ENCODE measurements at regions not wholly inside any gene's neighbourhood (a gene's known extent, or its start where the extent isn't known, plus 50 kb on each side); places are given as distances from the start of the nearest gene placed in this dataset.
"Not testable (repeated sequence)": the region's sequence is repeated elsewhere in the genome, so short reads cannot be mapped to it uniquely, and the experiment has no call there.

DNA sequence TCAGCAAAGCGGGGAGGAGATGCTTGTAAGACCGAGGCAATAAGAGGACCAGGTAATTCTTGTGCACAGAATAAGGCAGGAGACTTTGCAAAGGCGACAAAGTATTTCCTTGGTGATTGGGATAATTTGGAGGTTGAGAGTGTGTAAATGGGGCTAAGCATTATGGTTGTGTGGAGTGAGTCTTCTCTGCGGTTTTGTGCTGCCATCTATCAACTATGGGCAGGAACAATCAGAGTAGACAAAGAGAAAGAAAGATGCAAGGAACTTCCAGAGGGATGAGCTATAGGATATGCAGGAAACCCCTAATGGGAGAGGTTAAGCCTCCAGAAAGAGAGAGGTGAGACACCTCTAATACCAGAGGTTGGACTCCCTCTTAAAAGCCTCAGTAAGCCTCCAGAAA is 339.8 kb downstream of the PAPSS1 start:
- Histone ChIP-seq H3K27me3 (ENCODE audit: low read length) (no peaks in the 10 kb centered on the region), H3K9ac (ENCODE audit: low read length) (no peak overlapping the region), H3K4me1 (ENCODE audit: low read length) (no peaks in the 10 kb centered on the region), H2AFZ (ENCODE audit: low read length) (no peak overlapping the region), H3K9me3 (ENCODE audit: low read length) (no peaks in the 10 kb centered on the region), H3K9me2 (replicated peaks; ENCODE audit: insufficient read depth, low read length) (no peaks in the 10 kb centered on the region; the same call in 1 of the 2 replicates), H3K4me2 (ENCODE audit: low read depth, low read length, poor library complexity, severe bottlenecking) (no peak overlapping the region), H3K4me3 (ENCODE audit: low read length) (no peak overlapping the region), H4K20me1 (ENCODE audit: insufficient read depth, low read depth, low read length) (no peaks in the 10 kb centered on the region), H3K27ac (ENCODE audit: low read length) (no peak overlapping the region), H3K36me3 (ENCODE audit: insufficient read depth, low read length) (no peaks in the 10 kb centered on the region), H3K79me2 (ENCODE audit: low read length) (no peaks in the 10 kb centered on the region)
- DNase-seq, result no peak

DNA sequence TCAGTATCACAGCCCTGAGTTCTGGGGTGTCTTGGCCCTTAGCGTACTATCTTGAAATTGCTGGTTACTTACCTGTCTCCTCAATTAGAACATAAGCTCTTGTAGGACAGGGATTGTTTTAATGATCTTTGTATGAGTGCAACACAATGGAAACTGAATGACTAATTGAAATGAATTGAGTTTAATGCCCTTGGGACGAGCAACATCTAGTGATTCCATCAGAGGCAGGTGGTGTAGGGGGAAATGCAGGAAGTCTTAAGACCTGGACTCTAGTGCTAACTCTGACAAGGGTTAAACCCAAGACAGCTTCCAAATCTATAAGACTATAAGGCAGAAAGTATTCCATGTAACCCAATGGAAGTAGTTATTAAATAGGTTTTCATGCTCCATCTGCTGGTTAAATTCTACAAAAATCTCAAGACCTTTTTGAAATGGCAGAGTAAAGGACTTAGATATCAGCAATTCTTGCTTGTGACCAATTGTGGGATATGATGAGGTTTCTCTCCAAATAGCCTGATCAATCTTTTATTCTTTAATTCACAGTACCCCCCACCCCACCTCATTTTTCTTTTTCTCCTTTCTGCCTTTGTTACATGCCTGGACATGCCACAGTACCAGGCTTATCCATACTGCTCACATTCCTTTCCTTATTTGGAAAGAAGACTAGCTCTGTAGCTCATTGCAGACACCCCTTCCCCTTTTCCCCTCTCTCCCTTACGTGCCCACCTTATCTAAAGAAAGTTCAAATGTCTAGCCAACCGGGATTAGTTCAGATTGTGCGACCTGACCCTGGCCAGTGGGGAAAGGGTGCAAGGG is 340.8 kb downstream of the PAPSS1 start:
- Histone ChIP-seq H3K27ac (ENCODE audit: low read length) (no peak overlapping the region), H4K20me1 (ENCODE audit: insufficient read depth, low read depth, low read length) (no peaks in the 10 kb centered on the region), H2AFZ (ENCODE audit: low read length) (no peak overlapping the region), H3K4me2 (ENCODE audit: low read depth, low read length, poor library complexity, severe bottlenecking) (no peak overlapping the region), H3K9ac (ENCODE audit: low read length) (no peak overlapping the region), H3K27me3 (ENCODE audit: low read length) (no peaks in the 10 kb centered on the region), H3K79me2 (ENCODE audit: low read length) (no peaks in the 10 kb centered on the region), H3K9me2 (replicated peaks; ENCODE audit: insufficient read depth, low read length) (no peaks in the 10 kb centered on the region), H3K36me3 (ENCODE audit: insufficient read depth, low read length) (no peaks in the 10 kb centered on the region), H3K4me3 (ENCODE audit: low read length) (no peak overlapping the region), H3K4me1 (ENCODE audit: low read length) (no peaks in the 10 kb centered on the region), H3K9me3 (ENCODE audit: low read length) (no peaks in the 10 kb centered on the region)
- DNase-seq, result no peak

DNA sequence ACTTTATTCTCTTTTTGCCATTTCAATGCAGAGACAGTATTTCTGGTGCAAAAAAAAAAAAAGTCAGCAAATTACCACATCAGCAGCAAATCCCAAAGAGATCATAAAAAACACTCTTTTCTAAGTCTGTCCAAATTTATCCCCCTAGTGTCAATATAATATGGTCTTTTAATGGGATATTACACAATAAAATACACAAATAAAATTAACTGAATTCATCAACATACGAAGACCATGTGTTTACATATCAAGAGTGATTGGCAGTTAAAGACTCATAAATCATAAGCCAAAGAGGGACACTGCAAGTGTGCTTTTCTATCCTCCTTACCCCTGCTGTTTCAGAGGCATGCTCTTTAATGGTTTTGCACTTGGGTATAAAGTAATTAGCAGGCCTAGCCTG is 340.2 kb upstream of the DKK2 start:
- H3K4me2 ChIP-seq (ENCODE audit: low read depth, low read length, poor library complexity, severe bottlenecking), result no peak overlapping the region
- no peaks in the 10 kb centered on the region for H3K27me3 ChIP-seq (ENCODE audit: low read length)
- H3K9me3 ChIP-seq (ENCODE audit: low read length), result no peaks in the 10 kb centered on the region
- no peaks in the 10 kb centered on the region for H3K36me3 ChIP-seq (ENCODE audit: insufficient read depth, low read length)
- H3K4me1 ChIP-seq (ENCODE audit: low read length), result no peaks in the 10 kb centered on the region
- DNase-seq, result no peak
- no peaks in the 10 kb centered on the region for H4K20me1 ChIP-seq (ENCODE audit: insufficient read depth, low read depth, low read length)
- no peak overlapping the region for H3K4me3 ChIP-seq (ENCODE audit: low read length)
- no peak overlapping the region for H3K27ac ChIP-seq (ENCODE audit: low read length)
- H3K9ac ChIP-seq (ENCODE audit: low read length), result no peak overlapping the region
- no peaks in the 10 kb centered on the region for H3K79me2 ChIP-seq (ENCODE audit: low read length)
- H2AFZ ChIP-seq (ENCODE audit: low read length), result no peak overlapping the region
- H3K9me2 ChIP-seq (replicated peaks; ENCODE audit: insufficient read depth, low read length), result no peaks in the 10 kb centered on the region

GRCh38 chr4:107366900-107367299 is 330.8 kb upstream of the DKK2 start:
- no peak overlapping the region for H3K27ac ChIP-seq (ENCODE audit: low read length)
- no peak overlapping the region for H3K9ac ChIP-seq (ENCODE audit: low read length)
- no peak for DNase-seq
- no peak overlapping the region for H3K4me3 ChIP-seq (ENCODE audit: low read length)
- H3K9me2 ChIP-seq (replicated peaks; ENCODE audit: insufficient read depth, low read length), result no peaks in the 10 kb centered on the region
- H3K4me1 ChIP-seq (ENCODE audit: low read length), result no peaks in the 10 kb centered on the region
- H3K27me3 ChIP-seq (ENCODE audit: low read length), result no peaks in the 10 kb centered on the region
- no peaks in the 10 kb centered on the region for H4K20me1 ChIP-seq (ENCODE audit: insufficient read depth, low read depth, low read length)
- no peak overlapping the region for H2AFZ ChIP-seq (ENCODE audit: low read length)
- no peaks in the 10 kb centered on the region for H3K79me2 ChIP-seq (ENCODE audit: low read length)
- no peak overlapping the region for H3K4me2 ChIP-seq (ENCODE audit: low read depth, low read length, poor library complexity, severe bottlenecking)
- H3K36me3 ChIP-seq (ENCODE audit: insufficient read depth, low read length), result no peaks in the 10 kb centered on the region
- no peaks in the 10 kb centered on the region for H3K9me3 ChIP-seq (ENCODE audit: low read length)

DNA sequence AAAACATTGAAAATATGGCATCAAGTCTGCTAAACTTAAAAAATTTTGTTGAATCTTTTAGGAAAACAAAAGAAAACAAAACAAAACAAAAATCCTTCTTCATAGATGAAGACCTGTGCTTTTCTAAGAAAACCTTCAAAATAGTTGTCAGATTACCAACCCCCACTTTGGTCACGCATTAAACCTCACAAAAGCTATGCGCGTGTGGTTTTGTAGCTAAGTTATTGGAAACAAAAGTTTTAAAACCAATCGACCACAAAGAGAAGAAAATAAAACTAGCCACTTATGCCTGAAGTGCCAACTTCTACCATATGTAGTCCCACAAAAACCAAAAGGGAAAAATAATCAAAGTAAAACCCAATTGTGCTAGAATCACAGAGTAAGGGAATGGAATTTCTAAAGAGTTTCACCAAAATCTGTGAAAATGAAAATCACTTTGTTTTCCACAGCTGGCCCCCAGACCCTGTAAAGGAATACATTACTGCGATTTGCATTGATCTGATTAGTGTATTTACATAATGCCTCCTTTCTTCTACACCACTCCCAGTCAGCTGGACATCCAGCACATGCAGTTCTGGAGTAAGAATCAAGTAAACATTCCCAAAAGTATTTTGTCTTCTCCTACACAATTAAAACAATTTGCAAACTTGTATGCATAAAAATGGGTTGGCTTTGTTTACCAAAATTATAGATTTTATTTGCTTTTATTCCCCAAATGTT is 330.1 kb upstream of the DKK2 start:
- Histone ChIP-seq H3K4me1 (ENCODE audit: low read length) (no peaks in the 10 kb centered on the region), H3K79me2 (ENCODE audit: low read length) (no peaks in the 10 kb centered on the region), H3K36me3 (ENCODE audit: insufficient read depth, low read length) (no peaks in the 10 kb centered on the region), H3K9me3 (ENCODE audit: low read length) (no peaks in the 10 kb centered on the region), H3K27me3 (ENCODE audit: low read length) (no peaks in the 10 kb centered on the region), H3K4me3 (ENCODE audit: low read length) (no peak overlapping the region), H3K9me2 (replicated peaks; ENCODE audit: insufficient read depth, low read length) (no peaks in the 10 kb centered on the region), H3K9ac (ENCODE audit: low read length) (no peak overlapping the region), H4K20me1 (ENCODE audit: insufficient read depth, low read depth, low read length) (no peaks in the 10 kb centered on the region), H2AFZ (ENCODE audit: low read length) (no peak overlapping the region), H3K27ac (ENCODE audit: low read length) (no peak overlapping the region), H3K4me2 (ENCODE audit: low read depth, low read length, poor library complexity, severe bottlenecking) (no peak overlapping the region)
- DNase-seq, result no peak

- Histone ChIP-seq H3K79me2 (ENCODE audit: low read length) (no peaks in the 10 kb centered on the region), H4K20me1 (ENCODE audit: insufficient read depth, low read depth, low read length) (no peaks in the 10 kb centered on the region), H3K9me2 (replicated peaks; ENCODE audit: insufficient read depth, low read length) (no peaks in the 10 kb centered on the region), H2AFZ (ENCODE audit: low read length) (no peak overlapping the region), H3K9me3 (ENCODE audit: low read length) (no peaks in the 10 kb centered on the region), H3K4me2 (ENCODE audit: low read depth, low read length, poor library complexity, severe bottlenecking) (no peak overlapping the region), H3K27me3 (ENCODE audit: low read length) (no peaks in the 10 kb centered on the region), H3K36me3 (ENCODE audit: insufficient read depth, low read length) (no peaks in the 10 kb centered on the region), H3K27ac (ENCODE audit: low read length) (no peak overlapping the region), H3K4me3 (ENCODE audit: low read length) (no peak overlapping the region), H3K9ac (ENCODE audit: low read length) (no peak overlapping the region), H3K4me1 (ENCODE audit: low read length) (no peaks in the 10 kb centered on the region)
- DNase-seq, result no peak
These were observed 327.0 kb upstream of the DKK2 start for GRCh38 chr4:107363125-107363524.

DNA sequence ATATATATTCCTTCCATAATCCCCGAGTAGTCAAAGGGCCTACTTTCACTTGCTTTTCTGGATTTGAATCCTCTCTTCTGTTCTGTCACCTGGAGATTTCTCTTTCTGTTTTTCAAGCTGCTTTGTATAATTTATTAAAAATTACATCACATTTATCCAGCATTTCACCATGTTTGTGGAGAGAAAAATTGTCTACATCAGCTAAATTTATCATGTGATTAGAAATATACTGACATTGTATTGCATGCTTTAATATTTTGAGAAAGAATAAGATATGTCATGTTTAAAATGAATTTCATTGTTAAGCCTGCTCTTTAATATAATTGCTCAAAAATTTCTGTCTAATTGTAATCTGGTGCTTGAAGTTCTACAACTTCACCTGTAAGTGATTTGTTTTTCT is 323.1 kb upstream of the DKK2 start:
- Histone ChIP-seq H3K9me2 (replicated peaks; ENCODE audit: insufficient read depth, low read length) (no peaks in the 10 kb centered on the region), H3K27me3 (ENCODE audit: low read length) (no peaks in the 10 kb centered on the region), H3K79me2 (ENCODE audit: low read length) (no peaks in the 10 kb centered on the region), H2AFZ (ENCODE audit: low read length) (no peak overlapping the region), H3K4me2 (ENCODE audit: low read depth, low read length, poor library complexity, severe bottlenecking) (no peak overlapping the region), H3K9ac (ENCODE audit: low read length) (no peak overlapping the region), H3K9me3 (ENCODE audit: low read length) (no peaks in the 10 kb centered on the region), H3K4me3 (ENCODE audit: low read length) (no peak overlapping the region), H3K36me3 (ENCODE audit: insufficient read depth, low read length) (no peaks in the 10 kb centered on the region), H4K20me1 (ENCODE audit: insufficient read depth, low read depth, low read length) (no peaks in the 10 kb centered on the region), H3K4me1 (ENCODE audit: low read length) (no peaks in the 10 kb centered on the region), H3K27ac (ENCODE audit: low read length) (no peak overlapping the region)
- DNase-seq, result no peak

GRCh38 chr4:107354304-107354703 is 318.2 kb upstream of the DKK2 start:
- not testable (repeated sequence) for H3K4me2 ChIP-seq (ENCODE audit: low read depth, low read length, poor library complexity, severe bottlenecking); H3K27me3 ChIP-seq (ENCODE audit: low read length); H3K4me3 ChIP-seq (ENCODE audit: low read length); H3K9me3 ChIP-seq (ENCODE audit: low read length); H3K79me2 ChIP-seq (ENCODE audit: low read length); H2AFZ ChIP-seq (ENCODE audit: low read length); H3K4me1 ChIP-seq (ENCODE audit: low read length); H3K36me3 ChIP-seq (ENCODE audit: insufficient read depth, low read length); H3K9me2 ChIP-seq (replicated peaks; ENCODE audit: insufficient read depth, low read length); H4K20me1 ChIP-seq (ENCODE audit: insufficient read depth, low read depth, low read length); H3K9ac ChIP-seq (ENCODE audit: low read length); H3K27ac ChIP-seq (ENCODE audit: low read length)
- DNase-seq, result peak; percentile 63
